ENCODE measurements at regions not wholly inside any gene's neighbourhood (a gene's known extent, or its start where the extent isn't known, plus 50 kb on each side); places are given as distances from the start of the nearest gene placed in this dataset.
"Not testable (repeated sequence)": the region's sequence is repeated elsewhere in the genome, so short reads cannot be mapped to it uniquely, and the experiment has no call there.

- H3K4me1 ChIP-seq = no peaks in the 10 kb centered on the region
- H3K36me3 ChIP-seq = no peaks in the 10 kb centered on the region
- DNase-seq (no peak), ATAC-seq (ENCODE audit: low FRiP score in 2 of 2) (no peak)
- peaks cover 13 to 47% (median 35%) of the 10 kb centered on the region in 4 donors for H3K9me3 ChIP-seq
- no peak for TF ChIP-seq POLR2A (IDR thresholded peaks at IDR 0.05)
- 91 to 92% methylated on average over 3 of the region's 3 CpGs for WGBS, 2 donors
- H3K4me3 ChIP-seq = no peak overlapping the region
- no peak overlapping the region for H3K27ac ChIP-seq
- no peaks in the 10 kb centered on the region for H3K27me3 ChIP-seq
These were observed 228.5 kb upstream of the FSIP2 start for GRCh38 chr2:185510060-185510459.

- Histone ChIP-seq H3K27ac (no peak overlapping the region), H3K27me3 (no peaks in the 10 kb centered on the region), H3K36me3 (no peaks in the 10 kb centered on the region), H3K4me1 (no peaks in the 10 kb centered on the region), H3K4me3 (no peak overlapping the region), H3K9me3 (peaks cover 13 to 40% (median 32%) of the 10 kb centered on the region in 4 donors)
- TF ChIP-seq POLR2A (IDR thresholded peaks at IDR 0.05) (no peak), CTCF (IDR thresholded peaks at IDR 0.05) (no peak), EP300 (IDR thresholded peaks at IDR 0.05) (no peak), POLR2AphosphoS5 (IDR thresholded peaks at IDR 0.05) (no peak)
- WGBS, 2 donors = 96 to 98% methylated on average over 2 of the region's 2 CpGs
- ATAC-seq (ENCODE audit: low FRiP score in 2 of 2) (no peak), DNase-seq (no peak)
These were observed 226.7 kb upstream of the FSIP2 start for GRCh38 chr2:185511925-185512324.

GRCh38 chr2:185522472-185522871 lies 216.1 kb upstream of the FSIP2 start:
- Histone ChIP-seq H3K27me3 (no peaks in the 10 kb centered on the region), H3K9me3 (peaks cover 0 to 30% (median 4%) of the 10 kb centered on the region in 4 donors), H3K4me3 (no peak overlapping the region), H3K27ac (no peak overlapping the region), H3K4me1 (no peaks in the 10 kb centered on the region), H3K36me3 (no peaks in the 10 kb centered on the region)
- ATAC-seq (ENCODE audit: low FRiP score in 2 of 2) (no peak), DNase-seq (no peak)
- 73 to 77% methylated on average over 6 of the region's 6 CpGs for WGBS, 2 donors
- TF ChIP-seq POLR2AphosphoS5 (IDR thresholded peaks at IDR 0.05) = no peak

GRCh38 chr2:185524242-185524641 lies 214.4 kb upstream of the FSIP2 start:
- DNase-seq; H3K4me1 ChIP-seq; ATAC-seq (ENCODE audit: low FRiP score in 2 of 2); H3K36me3 ChIP-seq; H3K4me3 ChIP-seq; H3K27me3 ChIP-seq; H3K27ac ChIP-seq: not testable (repeated sequence)
- 75 to 81% methylated on average over 2 of the region's 2 CpGs for WGBS, 2 donors
- peaks cover 0 to 20% (median 1%) of the 10 kb centered on the region in 4 donors for H3K9me3 ChIP-seq

GRCh38 chr2:185526161-185526560 lies 212.4 kb upstream of the FSIP2 start:
- H3K36me3 ChIP-seq = no peaks in the 10 kb centered on the region
- no peaks in the 10 kb centered on the region for H3K27me3 ChIP-seq
- H3K4me3 ChIP-seq = no peak overlapping the region
- ATAC-seq (ENCODE audit: low FRiP score in 2 of 2) = no peak
- 83 to 100% methylated on average over 1 of the region's 1 CpG for WGBS, 2 donors
- no peak overlapping the region for H3K27ac ChIP-seq
- H3K4me1 ChIP-seq = no peaks in the 10 kb centered on the region
- peaks cover 0 to 20% (median 1%) of the 10 kb centered on the region in 4 donors for H3K9me3 ChIP-seq
- DNase-seq = no peak
- TF ChIP-seq EP300 (IDR thresholded peaks at IDR 0.05) (no peak), POLR2A (IDR thresholded peaks at IDR 0.05) (no peak), CTCF (IDR thresholded peaks at IDR 0.05) (no peak), POLR2AphosphoS5 (IDR thresholded peaks at IDR 0.05) (no peak)

GRCh38 chr2:185531721-185532120 lies 206.9 kb upstream of the FSIP2 start:
- no peaks in the 10 kb centered on the region for H3K9me3 ChIP-seq
- no peaks in the 10 kb centered on the region for H3K27me3 ChIP-seq
- no peak overlapping the region for H3K4me3 ChIP-seq
- DNase-seq (no peak), ATAC-seq (ENCODE audit: low FRiP score in 2 of 2) (no peak)
- no peaks in the 10 kb centered on the region for H3K36me3 ChIP-seq
- TF ChIP-seq POLR2AphosphoS5 (IDR thresholded peaks at IDR 0.05) = no peak
- TF ChIP-seq POLR2A (IDR thresholded peaks at IDR 0.05) = no peak
- TF ChIP-seq CTCF (IDR thresholded peaks at IDR 0.05) = no peak
- TF ChIP-seq EP300 (IDR thresholded peaks at IDR 0.05) = no peak
- 55 to 64% methylated on average over 2 of the region's 2 CpGs for WGBS, 2 donors
- H3K4me1 ChIP-seq = no peaks in the 10 kb centered on the region
- no peak overlapping the region for H3K27ac ChIP-seq

Data from upper lobe of left lung (tissue), 6 donors.